GM18867 (cell line): ENCODE measurements at regions not wholly inside any gene's neighbourhood (a gene's known extent, or its start where the extent isn't known, plus 50 kb on each side); places are given as distances from the start of the nearest gene placed in this dataset.

Experiments used
- ATAC-seq: cut with Tn5 transposase; IDR thresholded peaks from one replicate; pipeline ENCODE4 v1.9.1; 2021; ENCODE audit warnings: mild to moderate bottlenecking, moderate library complexity; ENCODE audit not compliant: unreplicated experiment

GRCh38 chr5:6201631-6202030 lies 176.7 kb downstream of the MED10 start:
- ATAC-seq = no peak

- ATAC-seq = no peak
Measured at GRCh38 chr5:6198531-6198930, 179.8 kb downstream of the MED10 start.

- peak; percentile 48 for ATAC-seq
Measured at GRCh38 chr5:6197427-6197826, 180.9 kb downstream of the MED10 start.

GRCh38 chr5:6195711-6196358 lies 182.5 kb downstream of the MED10 start:
- ATAC-seq = no peak

GRCh38 chr5:6194906-6195612 lies 183.3 kb downstream of the MED10 start:
- ATAC-seq = peak; percentile 83

GRCh38 chr5:6194261-6194875 lies 184.0 kb downstream of the MED10 start:
- no peak for ATAC-seq

GRCh38 chr5:6193310-6193709 lies 185.0 kb downstream of the MED10 start:
- ATAC-seq = no peak

- ATAC-seq = no peak
Measured at GRCh38 chr5:6190838-6191237, 187.5 kb downstream of the MED10 start.

- ATAC-seq = no peak
Measured at GRCh38 chr5:6188976-6189375, 189.4 kb downstream of the MED10 start.

- peak; percentile 97 for ATAC-seq
Measured at GRCh38 chr5:6188344-6188743, 190.0 kb downstream of the MED10 start.

GRCh38 chr5:6187501-6187900 lies 190.8 kb downstream of the MED10 start:
- no peak for ATAC-seq

- no peak for ATAC-seq
Measured at GRCh38 chr5:6185574-6185973, 192.8 kb downstream of the MED10 start.

GRCh38 chr5:6184481-6184880 lies 193.9 kb downstream of the MED10 start:
- no peak for ATAC-seq

GRCh38 chr5:6183391-6184390 lies 194.7 kb downstream of the MED10 start:
- no peak for ATAC-seq

- ATAC-seq = no peak
Measured at GRCh38 chr5:6182271-6182815, 196.0 kb downstream of the MED10 start.

- no peak for ATAC-seq
Measured at GRCh38 chr5:6181871-6182270, 196.5 kb downstream of the MED10 start.

- no peak for ATAC-seq
Measured at GRCh38 chr5:6181147-6181729, 197.1 kb downstream of the MED10 start.

- no peak for ATAC-seq
Measured at GRCh38 chr5:6180231-6180872, 198.0 kb downstream of the MED10 start.

- ATAC-seq = no peak
Measured at GRCh38 chr5:6178846-6179532, 199.4 kb downstream of the MED10 start.
